PFSK-1 (cell line): ENCODE measurements at regions not wholly inside any gene's neighbourhood (a gene's known extent, or its start where the extent isn't known, plus 50 kb on each side); places are given as distances from the start of the nearest gene placed in this dataset.

ENCODE experiments used
- FOXP2 ChIP-seq: optimal IDR thresholded peaks from 2 replicates; pipeline ENCODE3; 2011; ENCODE audit warnings: borderline replicate concordance, control low read depth, inconsistent platforms; ENCODE audit not compliant: insufficient read depth; ENCODE audit errors: extremely low read length, extremely low read depth
- POLR2AphosphoS5 ChIP-seq: IDR thresholded peaks from 2 replicates; pipeline ENCODE4 v1.6.1; 2012; ENCODE audit warnings: low read depth, mild to moderate bottlenecking, control low read depth, low read length, moderate library complexity
- REST ChIP-seq, 2 experiments: IDR thresholded peaks; 2 replicates each; pipeline versions ENCODE4 v1.6.1 to v1.8.0; 2011 to 2012; ENCODE audit warnings: low read depth in 2 of 2, low read length in 2 of 2, control low read depth in 1 of 2, inconsistent platforms in 1 of 2, mild to moderate bottlenecking in 1 of 2, moderate library complexity in 1 of 2; ENCODE audit not compliant: insufficient read depth in 1 of 2
- SIN3A ChIP-seq: IDR thresholded peaks from 2 replicates; pipeline ENCODE4 v1.6.1; 2012; ENCODE audit warnings: mild to moderate bottlenecking, low read length, moderate library complexity, borderline replicate concordance; ENCODE audit not compliant: insufficient read depth
- TAF1 ChIP-seq: IDR thresholded peaks from 2 replicates; pipeline ENCODE4 v1.6.1; 2012; ENCODE audit warnings: low read length, control low read depth, borderline replicate concordance; ENCODE audit not compliant: insufficient read depth

- TF ChIP-seq SIN3A: no peak
- no peak for TF ChIP-seq REST (IDR thresholded peaks at IDR 0.05; ENCODE audit: insufficient read depth in 1 of 2, low read depth in 2 of 2, low read length in 2 of 2)
- no peak for TF ChIP-seq TAF1
- TF ChIP-seq FOXP2: no peak
- TF ChIP-seq POLR2AphosphoS5: no peak
These were observed 169.4 kb downstream of the SHQ1 start for GRCh38 chr3:72678867-72679266.

- no peak for TF ChIP-seq REST (IDR thresholded peaks at IDR 0.05; ENCODE audit: insufficient read depth in 1 of 2, low read depth in 2 of 2, low read length in 2 of 2)
- TF ChIP-seq SIN3A: no peak
- no peak for TF ChIP-seq TAF1
- no peak for TF ChIP-seq FOXP2
- no peak for TF ChIP-seq POLR2AphosphoS5
These were observed 169.9 kb downstream of the SHQ1 start for GRCh38 chr3:72678380-72678779.

- TF ChIP-seq POLR2AphosphoS5 (no peak), SIN3A (no peak), REST (IDR thresholded peaks at IDR 0.05; ENCODE audit: insufficient read depth in 1 of 2, low read depth in 2 of 2, low read length in 2 of 2) (no peak), FOXP2 (no peak), TAF1 (no peak)
These were observed 173.0 kb downstream of the SHQ1 start for GRCh38 chr3:72675243-72675642.

- TF ChIP-seq SIN3A (no peak), FOXP2 (no peak), TAF1 (no peak), POLR2AphosphoS5 (no peak), REST (IDR thresholded peaks at IDR 0.05; ENCODE audit: insufficient read depth in 1 of 2, low read depth in 2 of 2, low read length in 2 of 2) (no peak)
These were observed 175.1 kb downstream of the SHQ1 start for GRCh38 chr3:72673011-72673771.
